Upper lobe of left lung (tissue), 6 donors: ENCODE measurements at regions not wholly inside any gene's neighbourhood (a gene's known extent, or its start where the extent isn't known, plus 50 kb on each side); places are given as distances from the start of the nearest gene placed in this dataset.
A peak's percentile ranks its signal among the peaks of the same experiment; 100 is the strongest.

Source experiments
- ATAC-seq, 2 donors: fragments of 200-7000 bp; cut with Tn5 transposase; one replicate each; pipeline ENCODE4 v1.9.1; 2022; ENCODE audit warnings: mild to moderate bottlenecking in 2 of 2, moderate library complexity in 2 of 2; ENCODE audit not compliant: low FRiP score in 2 of 2
- DNase-seq, 2 donors: peaks; one replicate each; pipeline ENCODE4 v3.0.0-alpha.2; 2019 to 2020
- H3K27ac ChIP-seq, 4 donors: fragments of 200-600 bp; sonication (generic); one replicate each; pipeline ENCODE4 v1.5.1; 2016 to 2019
- H3K27me3 ChIP-seq, 4 donors: fragments of 200-600 bp; sonication (generic); one replicate each; pipeline ENCODE4 v1.5.1; 2017 to 2019
- H3K36me3 ChIP-seq, 4 donors: fragments of 200-600 bp; sonication (generic); one replicate each; pipeline ENCODE4 v1.5.1; 2016 to 2019
- H3K4me1 ChIP-seq, 4 donors: fragments of 200-600 bp; sonication (generic); one replicate each; pipeline ENCODE4 v1.5.1; 2018 to 2019
- H3K4me3 ChIP-seq, 4 donors: fragments of 200-600 bp; sonication (generic); one replicate each; pipeline ENCODE4 v1.5.1; 2017 to 2019; ENCODE audit warnings: mild to moderate bottlenecking in 2 of 4, moderate library complexity in 1 of 4
- H3K9me3 ChIP-seq, 4 donors: fragments of 200-600 bp; sonication (generic); one replicate each; pipeline ENCODE4 v1.5.1; 2018 to 2019
- CTCF ChIP-seq, 6 experiments: fragments of 450-650 bp in 4 of 6; fragments of 200-600 bp in 2 of 6; sonication (generic) in 2 of 6; IDR thresholded peaks; one replicate each; pipeline ENCODE4 v1.5.1; 2016 to 2019; ENCODE audit warnings: antibody characterized with exemption in 6 of 6
- EP300 ChIP-seq, 4 donors: sonication (generic); formaldehyde crosslinking; IDR thresholded peaks; one replicate each; pipeline ENCODE4 v1.5.1; 2017; ENCODE audit warnings: antibody characterized with exemption in 4 of 4, control low read depth in 2 of 4
- POLR2A ChIP-seq, 4 donors: fragments of 450-650 bp; IDR thresholded peaks; one replicate each; pipeline ENCODE4 v1.5.1; 2016 to 2017; ENCODE audit warnings: antibody characterized with exemption in 4 of 4, mild to moderate bottlenecking in 2 of 4
- POLR2AphosphoS5 ChIP-seq, 2 donors: sonication (generic); formaldehyde crosslinking; IDR thresholded peaks; one replicate each; pipeline ENCODE4 v1.5.1; 2017; ENCODE audit warnings: antibody characterized with exemption in 2 of 2
- WGBS, 2 donors: methylation state at CpG; one replicate each; pipeline ENCODE4 v1.1.5; 2017 to 2018; 5-methylcytosine and 5-hydroxymethylcytosine counted together
- donor health status: DM: no; HTN: no; CAD: no; lungs with moderate emphysema.
- donor health status: DM: no; HTN: yes; CAD: no; lungs with severe emphysema.

DNA sequence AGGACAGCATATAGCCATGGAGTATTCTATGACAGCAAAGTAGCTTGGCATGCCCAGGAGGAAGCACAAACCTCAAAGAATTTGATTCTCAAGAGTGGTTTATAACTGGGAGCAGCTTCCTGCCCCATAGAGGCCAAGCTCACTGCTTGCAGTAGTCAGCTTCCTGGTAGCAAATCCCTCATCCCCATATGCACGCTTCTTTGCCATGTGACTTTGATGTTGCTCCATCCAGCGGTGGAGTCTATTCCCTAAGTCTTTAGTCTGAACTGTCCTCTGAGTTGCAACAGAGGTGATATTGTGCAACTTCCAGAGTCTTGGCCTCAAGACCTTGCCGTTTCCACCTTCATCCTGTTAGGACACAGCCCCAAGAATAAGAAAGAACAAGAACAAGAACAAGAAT, 996.8 kb upstream of the TMEM132C start:
- DNase-seq (peak in 1 of 2 donors; percentile 51), ATAC-seq (peak in 1 of 2 donors; percentile 66)
- no peaks in the 10 kb centered on the region for H3K27me3 ChIP-seq
- H3K4me1 ChIP-seq = no peaks in the 10 kb centered on the region
- no peaks in the 10 kb centered on the region for H3K36me3 ChIP-seq
- H3K9me3 ChIP-seq = no peaks in the 10 kb centered on the region
- no peak overlapping the region for H3K4me3 ChIP-seq
- TF ChIP-seq POLR2A (IDR thresholded peaks at IDR 0.05) (no peak), EP300 (IDR thresholded peaks at IDR 0.05) (peak in 1 of 4 donors; percentile 20), POLR2AphosphoS5 (IDR thresholded peaks at IDR 0.05) (peak in 1 of 2 donors; percentile 21)
- 53 to 66% methylated on average over 3 of the region's 3 CpGs for WGBS, 2 donors
- H3K27ac ChIP-seq = no peak overlapping the region

GRCh38 chr12:127271776-127272175, 995.2 kb upstream of the TMEM132C start:
- Histone ChIP-seq H3K27me3 (no peaks in the 10 kb centered on the region), H3K4me1 (no peaks in the 10 kb centered on the region), H3K36me3 (no peaks in the 10 kb centered on the region), H3K27ac (no peak overlapping the region), H3K4me3 (no peak overlapping the region), H3K9me3 (no peaks in the 10 kb centered on the region)
- TF ChIP-seq POLR2AphosphoS5 (IDR thresholded peaks at IDR 0.05) (no peak), CTCF (IDR thresholded peaks at IDR 0.05) (no peak), EP300 (IDR thresholded peaks at IDR 0.05) (no peak), POLR2A (IDR thresholded peaks at IDR 0.05) (no peak)
- no peak for DNase-seq
- ATAC-seq = peak in 1 of 2 donors; percentile 9
- 93 to 95% methylated on average over 6 to 10 of the region's 10 CpGs for WGBS, 2 donors

DNA sequence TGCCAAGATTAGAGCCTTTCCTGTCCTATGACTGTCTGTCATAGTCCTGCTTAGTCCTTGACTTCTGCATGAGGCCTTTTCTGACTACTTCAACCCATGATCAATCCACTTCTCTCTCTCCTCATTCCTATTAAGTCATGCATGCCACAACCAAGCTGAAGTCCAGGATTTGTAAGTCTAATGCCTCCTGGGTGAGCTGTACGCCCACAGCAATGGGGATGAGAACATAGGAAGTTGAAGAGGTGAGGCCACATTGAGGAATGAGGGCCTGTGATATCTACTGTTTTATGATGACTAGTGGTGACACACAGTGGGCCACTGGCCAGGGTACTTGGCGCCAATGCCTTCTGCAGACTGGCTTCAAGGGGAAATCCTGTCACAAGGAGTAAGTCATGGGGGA, 994.1 kb upstream of the TMEM132C start:
- 77 to 88% methylated on average over 2 of the region's 2 CpGs for WGBS, 2 donors
- Histone ChIP-seq H3K9me3 (no peaks in the 10 kb centered on the region), H3K36me3 (no peaks in the 10 kb centered on the region), H3K4me1 (no peaks in the 10 kb centered on the region), H3K4me3 (no peak overlapping the region), H3K27me3 (no peaks in the 10 kb centered on the region), H3K27ac (no peak overlapping the region)
- ATAC-seq (peak in 1 of 2 donors; percentile 34), DNase-seq (no peak)
- no peak for TF ChIP-seq EP300 (IDR thresholded peaks at IDR 0.05)
- TF ChIP-seq CTCF (IDR thresholded peaks at IDR 0.05) = no peak
- no peak for TF ChIP-seq POLR2A (IDR thresholded peaks at IDR 0.05)
- TF ChIP-seq POLR2AphosphoS5 (IDR thresholded peaks at IDR 0.05) = no peak

DNA sequence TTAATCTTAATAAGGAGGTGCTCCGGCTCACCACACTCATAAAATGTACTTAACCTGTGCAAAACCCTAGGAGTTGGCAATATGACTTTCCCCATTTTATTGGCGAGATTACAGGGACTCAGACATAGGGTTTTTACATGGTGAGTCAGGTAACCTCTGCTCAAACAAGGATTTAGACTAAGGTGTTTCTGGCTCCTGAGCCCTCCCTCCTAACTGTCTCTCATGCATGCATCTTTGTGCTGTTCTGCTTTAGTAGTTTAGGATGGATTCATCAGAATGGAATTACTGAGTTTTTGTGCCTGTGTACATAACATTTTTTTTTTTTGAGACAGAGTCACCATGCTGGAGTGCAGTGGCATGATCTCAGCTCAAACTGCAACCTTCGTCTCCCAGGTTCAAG, 993.3 kb upstream of the TMEM132C start:
- Histone ChIP-seq H3K27ac (no peak overlapping the region), H3K4me3 (no peak overlapping the region), H3K9me3 (no peaks in the 10 kb centered on the region), H3K4me1 (no peaks in the 10 kb centered on the region), H3K36me3 (no peaks in the 10 kb centered on the region), H3K27me3 (no peaks in the 10 kb centered on the region)
- no peak for TF ChIP-seq POLR2A (IDR thresholded peaks at IDR 0.05)
- no peak for TF ChIP-seq CTCF (IDR thresholded peaks at IDR 0.05)
- no peak for TF ChIP-seq POLR2AphosphoS5 (IDR thresholded peaks at IDR 0.05)
- no peak for TF ChIP-seq EP300 (IDR thresholded peaks at IDR 0.05)
- 83 to 86% methylated on average over 3 of the region's 3 CpGs for WGBS, 2 donors
- ATAC-seq (no peak), DNase-seq (no peak)

- no peaks in the 10 kb centered on the region for H3K9me3 ChIP-seq
- no peaks in the 10 kb centered on the region for H3K27me3 ChIP-seq
- no peak for DNase-seq
- 82% methylated on average over 4 of the region's 4 CpGs for WGBS, 2 donors
- TF ChIP-seq CTCF (IDR thresholded peaks at IDR 0.05) (no peak), POLR2AphosphoS5 (IDR thresholded peaks at IDR 0.05) (no peak), POLR2A (IDR thresholded peaks at IDR 0.05) (no peak), EP300 (IDR thresholded peaks at IDR 0.05) (no peak)
- no peak overlapping the region for H3K27ac ChIP-seq
- no peak for ATAC-seq
- H3K4me3 ChIP-seq = no peak overlapping the region
- H3K36me3 ChIP-seq = no peaks in the 10 kb centered on the region
- H3K4me1 ChIP-seq = peaks cover 0 to 1% (median 0%) of the 10 kb centered on the region in 4 donors
Measured at GRCh38 chr12:127275416-127275815, 991.6 kb upstream of the TMEM132C start.
